Amniotic stem cell (primary cell): ENCODE measurements at regions not wholly inside any gene's neighbourhood (a gene's known extent, or its start where the extent isn't known, plus 50 kb on each side); places are given as distances from the start of the nearest gene placed in this dataset.
"Not testable (repeated sequence)": the region's sequence is repeated elsewhere in the genome, so short reads cannot be mapped to it uniquely, and the experiment has no call there.

Source experiments
- DNase-seq: peaks from one replicate; lab custom pipeline; 2025; lab: John Stamatoyannopoulos, UW

DNA sequence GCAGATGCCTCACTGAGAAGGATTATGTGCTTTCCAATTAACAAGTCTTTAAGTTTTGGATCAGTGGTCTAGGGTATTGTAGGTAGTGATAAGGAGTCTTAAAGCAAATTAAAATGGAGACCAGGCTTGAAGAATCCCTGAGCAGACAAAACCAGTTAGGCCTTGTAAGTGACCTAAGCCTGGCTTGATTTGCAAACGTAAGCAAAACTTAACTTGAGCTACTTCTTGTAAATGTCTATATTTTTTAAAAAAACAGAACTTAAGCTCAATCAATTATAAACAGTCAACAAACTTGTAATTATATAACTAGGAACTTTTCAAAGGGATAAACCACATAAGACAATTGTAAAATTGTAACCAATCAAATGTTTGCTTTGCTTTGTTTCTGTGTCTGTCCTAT, 72.7 kb upstream of the NALF2 start:
- DNase-seq: no peak

DNA sequence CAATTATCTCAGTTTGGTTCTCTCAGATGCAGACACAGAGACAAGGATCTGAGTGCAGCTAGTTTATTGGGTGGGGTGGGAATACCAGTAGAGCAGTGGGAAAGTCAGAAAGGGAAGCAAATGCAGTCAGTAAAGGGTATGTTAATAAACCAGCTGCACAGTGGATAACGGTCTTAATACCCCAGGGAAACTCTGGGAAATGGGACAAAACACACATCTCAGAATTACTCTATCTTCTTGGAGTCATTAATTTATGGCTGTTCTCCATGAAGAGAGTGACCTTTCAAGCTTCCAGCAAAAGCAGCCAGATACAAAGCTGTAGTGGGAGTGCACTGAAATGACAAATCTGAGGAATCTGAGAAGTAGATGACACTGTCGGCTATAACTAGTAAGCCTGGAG, 73.3 kb upstream of the NALF2 start:
- DNase-seq: no peak

DNA sequence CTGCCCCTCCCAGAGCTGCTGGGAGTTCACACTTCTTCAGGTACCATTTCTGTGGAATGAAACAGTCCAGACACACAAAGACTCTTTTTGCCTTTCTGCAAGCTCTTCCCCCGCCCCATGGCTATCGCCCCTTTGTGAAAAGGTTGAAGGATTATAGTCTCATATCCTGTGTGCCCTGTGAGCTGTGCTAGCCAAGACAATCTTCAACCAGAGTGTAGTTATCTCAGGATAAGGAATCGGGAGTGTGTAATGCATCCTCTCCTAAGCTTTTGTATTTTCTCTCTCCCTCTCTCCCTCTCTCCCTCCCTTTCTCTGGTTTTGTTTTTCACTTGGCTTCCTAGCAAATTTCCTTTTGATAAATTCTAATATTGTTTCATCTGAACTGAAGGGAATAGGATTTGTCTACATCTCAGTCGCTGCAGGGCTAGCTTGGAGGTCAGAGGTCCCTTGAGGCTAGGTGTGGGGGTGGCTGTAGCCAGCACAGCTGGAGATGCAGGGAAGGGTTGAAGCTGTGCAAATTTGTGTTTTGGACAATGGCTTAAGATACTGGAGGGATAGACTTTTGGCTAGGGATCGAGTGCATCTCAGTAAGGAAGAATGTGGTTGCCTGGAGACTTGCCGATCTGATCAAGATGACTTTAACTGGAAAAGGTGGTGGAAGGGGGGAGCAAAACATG, 74.6 kb upstream of the NALF2 start:
- DNase-seq: no peak

DNA sequence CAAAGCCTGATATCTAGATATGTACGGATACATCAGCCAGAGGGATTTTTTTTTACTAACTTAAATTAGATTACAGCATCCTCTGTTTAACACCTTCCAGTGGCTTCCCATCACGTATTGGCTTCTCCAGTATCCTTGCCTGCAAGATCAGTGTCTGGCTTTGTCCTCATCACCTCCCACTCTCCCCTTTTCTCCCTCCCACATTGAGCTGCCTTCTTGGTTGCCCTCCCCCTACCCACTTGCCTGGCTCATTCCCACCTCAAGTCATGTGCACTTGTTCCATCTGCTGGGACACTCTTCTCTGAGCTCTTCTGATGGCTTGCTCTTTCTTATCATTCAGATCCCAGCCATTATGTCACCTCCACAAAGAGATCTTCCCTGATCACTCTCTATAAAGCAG, 75.9 kb upstream of the NALF2 start:
- no peak for DNase-seq

DNA sequence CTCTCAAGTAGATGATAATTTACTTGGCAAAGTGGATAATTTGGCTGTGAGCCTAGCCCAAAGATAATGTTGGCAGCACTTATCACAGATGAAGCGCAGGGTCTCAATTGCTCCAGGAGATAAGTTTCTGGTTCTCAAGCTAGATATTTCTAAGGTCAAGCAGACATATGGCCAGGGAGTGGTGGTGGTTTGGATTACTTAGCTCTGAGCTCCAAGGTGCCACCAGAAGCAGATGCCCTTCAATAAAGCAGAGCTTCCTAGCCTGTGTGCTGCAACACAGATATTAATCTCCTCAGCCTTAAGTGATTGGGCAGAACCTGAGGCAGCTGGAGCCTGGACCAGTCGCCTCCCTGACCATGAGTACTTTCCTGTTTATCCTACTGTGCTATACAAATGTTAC, 79.2 kb upstream of the NALF2 start:
- no peak for DNase-seq

DNA sequence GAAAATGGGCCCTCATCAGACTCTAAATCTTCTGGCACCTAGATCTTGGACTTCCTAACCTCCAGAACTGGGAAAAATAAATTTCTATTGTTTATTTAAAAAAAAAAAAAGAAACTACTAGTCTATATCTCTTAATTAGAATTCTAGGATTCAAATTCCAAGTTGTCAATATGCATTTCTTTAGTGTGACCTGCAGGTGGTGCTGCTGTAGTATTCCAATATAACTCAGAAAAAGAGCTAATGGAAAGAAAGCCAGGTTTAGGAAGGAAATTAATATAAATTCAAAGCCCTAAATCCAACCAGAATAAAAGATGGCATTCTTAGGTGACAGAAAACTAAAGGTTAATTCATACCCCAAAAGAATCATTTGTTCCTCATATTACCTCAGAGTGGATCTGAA, 80.0 kb upstream of the NALF2 start:
- DNase-seq: no peak

DNA sequence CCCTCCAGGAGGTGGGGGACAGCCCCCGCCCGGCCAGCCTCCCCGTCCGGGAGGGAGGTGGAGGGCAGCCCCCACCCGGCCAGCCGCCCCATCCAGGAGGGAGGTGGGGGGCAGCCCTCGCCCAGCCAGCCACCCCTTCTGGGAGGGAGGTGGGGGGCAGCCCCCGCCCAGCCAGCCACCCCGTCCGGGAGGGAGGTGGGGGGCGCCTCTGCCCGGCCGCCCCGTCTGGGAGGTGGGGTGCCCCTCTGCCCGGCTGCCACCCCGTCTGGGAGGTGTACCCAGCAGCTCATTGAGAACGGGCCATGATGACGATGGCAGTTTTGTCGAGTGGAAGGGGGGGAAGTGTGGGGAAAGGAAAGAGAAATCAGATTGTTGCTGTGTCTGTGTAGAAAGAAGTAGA, 81.9 kb upstream of the NALF2 start:
- not testable (repeated sequence) for DNase-seq

DNA sequence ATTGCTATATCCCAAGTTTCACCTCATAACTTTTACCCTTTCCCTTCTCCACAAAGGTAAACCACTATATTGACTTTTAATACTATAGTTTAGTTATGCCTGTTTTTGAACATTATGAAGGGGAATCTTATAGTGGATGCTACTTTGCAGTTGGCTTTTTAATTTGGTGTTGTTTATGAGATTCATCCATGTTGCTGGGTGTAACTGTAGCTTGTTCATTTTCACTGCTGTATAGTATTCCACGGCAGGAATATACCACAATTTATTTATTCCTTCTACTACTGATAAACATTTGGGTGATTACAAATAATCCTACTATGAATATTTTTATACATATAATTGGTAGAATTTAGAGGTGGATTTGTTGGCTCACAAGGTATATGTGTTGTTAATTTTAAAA, 88.4 kb upstream of the NALF2 start:
- no peak for DNase-seq

DNA sequence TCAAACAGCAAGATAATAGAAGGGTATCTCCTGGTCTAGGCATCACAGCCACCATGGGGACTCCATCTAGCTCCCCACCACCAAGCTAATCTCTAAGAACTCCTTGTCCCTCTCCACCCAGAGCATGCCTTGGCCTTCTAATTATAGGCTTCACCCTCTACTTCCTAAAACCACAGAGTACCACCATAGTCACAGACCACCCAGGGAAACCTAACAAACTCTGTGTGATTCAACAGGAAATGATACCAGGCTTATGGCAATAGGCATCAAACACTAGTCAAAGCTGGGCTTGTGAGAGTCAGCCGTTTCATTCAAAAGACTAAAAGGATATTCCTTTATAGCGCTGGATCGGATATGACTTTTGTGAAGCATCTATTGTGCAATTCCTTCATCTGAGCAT, 91.5 kb upstream of the NALF2 start:
- DNase-seq: no peak

DNA sequence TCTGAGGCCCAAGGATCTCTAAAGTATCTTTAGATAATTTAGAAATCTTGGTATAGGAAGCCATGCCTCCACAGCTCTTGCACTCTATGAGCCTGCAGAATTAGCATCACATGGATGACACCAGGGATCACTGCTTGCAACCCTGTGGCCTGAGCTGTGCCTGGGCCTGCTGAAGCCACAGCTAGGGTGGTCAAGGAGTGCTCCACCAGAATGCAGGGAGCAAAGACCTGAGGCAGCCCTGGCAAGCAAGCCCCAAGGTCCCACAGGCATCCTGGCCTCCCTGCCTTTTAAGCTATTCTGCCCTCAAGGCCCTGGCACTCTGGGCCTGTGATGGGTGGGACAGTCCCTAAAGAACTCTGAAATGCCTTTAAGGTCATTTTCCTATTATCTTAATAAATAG, 105.2 kb upstream of the NALF2 start:
- DNase-seq: no peak

DNA sequence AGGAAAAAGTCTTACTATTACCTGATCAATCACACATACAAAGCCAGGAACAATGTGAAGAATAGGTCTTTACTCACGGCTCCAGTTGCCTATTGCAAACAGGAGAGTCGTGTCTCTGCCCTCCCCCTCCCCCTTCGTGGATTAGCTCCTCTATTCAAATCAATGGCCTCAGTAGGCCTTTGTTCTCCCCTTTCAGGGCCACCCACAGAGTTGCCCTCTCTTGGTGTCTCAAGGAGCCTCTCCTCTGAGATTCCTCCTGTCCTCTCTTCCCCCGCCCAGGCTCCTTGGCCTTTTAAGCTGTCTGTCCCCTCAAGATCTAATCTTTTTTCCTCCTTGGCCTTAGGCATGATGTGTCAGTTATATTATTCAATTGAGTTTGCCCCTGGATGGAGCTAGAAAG, 107.2 kb upstream of the NALF2 start:
- DNase-seq: no peak

DNA sequence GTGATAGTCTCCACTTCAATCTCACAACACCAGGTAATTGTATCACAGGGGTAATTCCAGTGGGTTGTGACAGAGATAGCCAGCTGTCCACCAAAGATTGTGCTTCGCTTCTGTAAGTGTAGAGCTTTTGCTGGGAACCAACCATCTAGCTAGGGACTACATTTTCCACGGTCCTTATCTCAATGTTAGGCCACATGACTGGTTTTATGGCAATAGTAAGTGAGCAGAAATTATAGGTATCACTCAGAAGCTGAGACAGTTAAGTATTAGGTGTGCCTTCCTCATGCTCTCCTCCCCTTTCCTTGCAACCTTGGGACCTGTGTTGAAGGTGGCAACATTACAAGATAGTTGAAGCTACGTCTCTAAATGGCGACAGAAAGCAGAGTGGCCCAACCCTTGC, 108.8 kb upstream of the NALF2 start:
- DNase-seq: no peak

DNA sequence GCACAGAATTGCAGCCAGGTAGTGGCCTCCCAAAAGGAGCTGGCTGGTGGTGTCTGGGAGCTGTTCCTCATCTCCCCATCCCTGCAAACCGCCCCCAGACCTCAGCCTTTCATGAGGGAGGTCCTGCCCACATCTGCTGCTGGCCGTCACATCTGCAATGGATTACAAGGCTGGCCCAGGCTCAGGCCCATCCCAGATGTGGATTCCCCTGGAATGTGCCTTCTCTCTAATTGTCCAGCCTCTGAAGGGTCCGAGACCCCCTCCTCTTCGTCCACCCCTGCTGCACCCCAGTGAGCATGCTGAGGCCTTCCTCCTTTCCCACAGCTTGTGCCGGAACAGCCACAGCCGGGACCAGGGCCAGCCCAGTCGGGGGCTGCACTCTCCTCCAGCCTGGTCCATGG, 115.0 kb upstream of the NALF2 start:
- no peak for DNase-seq

DNA sequence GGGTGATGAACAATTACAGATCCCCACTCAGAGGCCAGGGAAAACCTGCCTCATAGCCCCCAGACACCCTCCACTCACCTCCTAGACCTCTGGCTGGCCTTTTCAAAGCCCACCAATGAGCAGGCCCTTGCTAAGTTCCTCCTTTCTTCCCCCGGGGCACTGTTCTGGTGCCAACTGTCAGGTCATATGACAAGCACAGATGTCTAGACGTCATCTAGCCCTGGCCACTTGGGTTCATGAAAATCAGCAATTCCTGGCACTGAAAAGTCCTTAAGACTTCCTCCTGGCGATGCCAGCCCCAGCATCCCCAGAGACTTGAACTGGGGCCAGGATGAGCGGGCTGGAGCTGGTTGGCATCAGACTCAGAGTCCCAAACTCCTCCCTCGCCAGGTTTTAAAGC, 115.6 kb upstream of the NALF2 start:
- no peak for DNase-seq

DNA sequence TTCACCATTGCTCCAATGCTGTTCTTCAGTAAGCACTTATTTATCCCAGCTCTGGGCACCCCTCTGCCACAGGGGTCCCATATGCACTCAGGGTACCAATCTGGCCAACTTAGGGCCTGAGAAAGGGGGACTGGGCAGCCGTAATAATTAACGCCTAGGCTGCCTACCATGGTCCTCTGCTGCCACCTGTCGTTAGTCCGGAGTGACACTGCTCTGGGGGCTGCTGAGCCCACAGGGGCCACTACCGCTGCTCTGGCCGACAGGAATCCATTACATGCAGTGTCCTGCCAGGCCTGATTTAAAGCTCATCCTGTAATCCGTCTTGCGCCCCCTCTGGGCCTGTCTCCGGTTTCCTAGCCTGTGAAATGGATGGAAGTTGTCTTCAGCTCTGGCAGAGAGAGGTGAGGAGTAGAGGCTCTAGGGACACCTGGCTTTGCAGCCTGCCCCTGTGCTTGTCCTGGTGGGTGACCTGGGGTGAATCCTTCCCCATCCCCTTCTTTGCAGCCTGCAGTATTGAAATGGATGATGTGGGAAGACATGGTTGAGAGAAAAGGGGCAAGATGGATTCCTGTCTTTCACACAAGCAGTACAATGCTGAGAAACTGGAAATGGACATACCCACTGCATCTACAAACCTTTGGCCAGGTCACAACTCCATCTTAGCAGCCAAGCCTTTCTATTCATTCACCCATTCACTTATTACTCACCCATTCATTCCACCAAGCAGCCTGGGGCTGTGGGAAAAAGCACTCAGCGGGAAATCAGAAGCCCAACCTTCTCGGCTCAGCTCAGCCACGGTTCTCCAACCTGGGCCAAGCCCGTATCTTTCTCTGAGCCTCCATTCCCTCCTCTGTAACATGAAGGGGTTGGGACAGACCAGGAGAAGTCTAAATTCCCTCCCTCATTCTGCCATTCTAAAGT, 116.3 kb upstream of the NALF2 start:
- no peak for DNase-seq

DNA sequence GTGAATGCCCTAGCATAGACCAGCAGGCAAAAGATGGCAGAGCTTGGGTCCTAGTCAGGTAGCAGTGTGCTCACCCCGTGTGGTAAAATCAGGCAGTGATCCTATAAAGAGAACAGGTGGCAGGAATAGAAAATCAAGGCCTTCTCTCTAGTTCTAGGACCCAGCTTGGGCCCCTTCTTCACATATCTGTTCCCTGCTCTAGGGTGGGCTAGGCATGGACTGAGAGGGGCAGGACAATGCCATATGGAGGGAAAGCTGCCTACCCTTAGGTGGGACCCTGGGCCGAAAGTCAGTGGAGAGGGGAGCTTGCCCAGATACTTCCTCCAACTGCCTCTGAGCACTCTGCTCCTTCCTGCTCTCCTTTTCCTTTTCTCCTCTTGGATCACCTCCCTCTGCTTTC, 117.4 kb upstream of the NALF2 start:
- DNase-seq: no peak

DNA sequence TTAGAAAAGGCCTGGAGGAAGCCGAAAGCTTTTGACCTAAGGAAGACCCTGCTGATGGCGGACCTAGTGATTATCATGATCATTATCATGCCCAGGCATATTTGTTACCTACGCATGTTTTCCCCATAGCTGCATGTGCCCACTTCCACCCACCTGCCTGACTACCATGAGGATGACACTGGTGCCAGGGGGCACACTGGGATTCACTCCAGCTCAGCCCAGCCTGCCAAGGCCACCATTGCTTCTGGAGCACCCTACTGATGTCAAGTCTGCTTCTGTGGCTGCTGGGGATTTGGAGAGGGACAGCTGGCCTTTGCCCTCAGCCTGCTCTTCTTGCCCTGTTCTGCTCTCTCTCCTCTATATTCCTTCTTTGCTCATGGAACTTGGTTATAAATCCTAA, 124.7 kb upstream of the NALF2 start:
- DNase-seq: no peak

DNA sequence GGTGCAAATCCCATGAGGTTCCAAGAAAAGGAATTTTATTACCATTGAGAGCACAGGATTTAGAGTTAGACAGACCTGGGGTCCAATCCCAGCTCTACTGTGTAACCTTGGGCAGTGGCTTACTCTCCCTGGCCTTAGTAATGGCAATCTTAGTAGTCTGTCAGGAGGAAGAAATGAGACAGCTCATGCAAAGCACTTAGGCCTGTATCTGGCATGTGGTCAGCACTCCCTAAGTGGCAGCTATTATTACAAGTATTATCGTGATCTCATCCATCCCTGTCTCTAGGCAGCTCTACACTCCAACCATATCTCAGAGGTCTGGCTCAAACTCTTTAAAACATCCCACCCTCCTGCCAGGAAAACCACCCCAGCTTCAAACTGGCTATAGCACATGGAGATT, 129.6 kb upstream of the NALF2 start:
- DNase-seq: no peak

DNA sequence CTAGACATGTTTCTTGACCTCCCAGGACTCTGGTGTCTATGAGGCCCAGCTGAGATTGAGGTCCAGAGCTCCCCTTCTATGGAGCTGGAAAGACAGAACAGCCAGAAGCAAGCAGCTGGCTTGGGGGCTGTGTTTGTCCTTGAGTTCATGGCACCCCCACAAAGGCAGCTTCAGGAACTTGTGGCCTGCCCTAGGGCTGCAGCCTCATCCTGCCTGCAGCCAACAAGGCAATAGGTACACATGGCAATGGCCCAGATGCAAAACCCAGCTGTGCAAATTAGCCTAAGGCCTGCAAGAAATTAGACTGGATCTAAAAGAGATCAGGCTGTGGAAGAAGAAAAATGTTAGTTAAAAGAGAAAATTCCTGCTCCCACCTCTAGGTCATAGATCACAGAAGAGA, 131.7 kb upstream of the NALF2 start:
- no peak for DNase-seq

DNA sequence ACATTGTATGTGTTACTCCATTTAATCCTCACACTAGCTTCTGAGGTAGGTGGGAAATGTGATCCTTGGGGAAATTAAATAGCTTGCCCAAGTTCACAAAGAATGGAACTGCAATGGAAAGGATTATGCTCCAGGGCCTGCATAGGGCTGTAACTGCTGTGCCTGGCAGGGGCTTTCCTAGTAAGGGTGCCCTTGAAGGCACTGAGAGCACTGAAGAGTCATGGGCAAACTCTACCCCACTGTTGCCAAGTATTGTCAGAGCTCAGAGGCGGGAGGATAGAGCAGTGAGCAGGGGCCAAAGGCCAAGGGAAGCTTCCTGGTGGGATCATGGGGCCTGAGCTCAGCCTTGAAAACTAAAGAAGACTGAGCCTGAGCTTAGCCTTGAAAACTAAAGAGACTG, 133.0 kb upstream of the NALF2 start:
- no peak for DNase-seq

DNA sequence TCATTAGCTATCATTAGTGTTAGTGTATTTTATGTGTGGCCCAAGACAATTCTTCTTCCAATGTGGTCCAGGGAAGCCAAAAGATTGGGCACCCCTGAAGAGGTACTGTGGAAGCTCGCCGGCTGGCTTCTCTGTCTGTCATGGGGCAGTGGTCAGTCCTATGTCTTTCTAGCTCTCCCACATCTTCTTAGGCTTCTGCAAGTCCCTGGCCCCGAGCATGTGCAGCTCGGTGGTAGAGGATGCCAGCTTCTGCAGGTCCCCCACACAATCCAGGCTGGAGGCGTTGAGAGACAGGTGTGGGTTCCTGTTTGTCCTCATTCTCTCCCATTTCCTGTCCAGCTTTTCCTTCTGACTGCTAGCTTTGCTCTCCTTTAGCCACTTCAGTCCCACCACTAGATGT, 134.1 kb upstream of the NALF2 start:
- DNase-seq: no peak

DNA sequence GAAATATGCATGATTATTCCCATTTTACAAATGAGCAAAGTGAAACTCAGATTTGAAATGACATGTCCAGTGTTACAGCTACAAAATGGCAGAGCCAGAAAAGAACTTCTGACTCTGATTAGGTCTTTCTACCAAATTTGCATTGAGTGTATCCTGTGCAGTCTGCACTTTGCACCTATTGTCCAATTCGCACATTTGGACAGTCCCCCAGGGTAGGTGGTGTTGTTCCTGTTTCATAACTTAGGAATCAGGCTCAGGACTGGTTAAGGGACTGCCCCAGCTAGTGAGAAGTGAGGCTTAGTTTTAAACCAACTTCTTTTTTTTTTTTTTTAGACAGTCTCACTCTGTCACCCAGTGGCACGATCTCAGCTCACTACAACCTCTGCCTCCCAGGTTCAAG, 137.9 kb upstream of the NALF2 start:
- DNase-seq: no peak

DNA sequence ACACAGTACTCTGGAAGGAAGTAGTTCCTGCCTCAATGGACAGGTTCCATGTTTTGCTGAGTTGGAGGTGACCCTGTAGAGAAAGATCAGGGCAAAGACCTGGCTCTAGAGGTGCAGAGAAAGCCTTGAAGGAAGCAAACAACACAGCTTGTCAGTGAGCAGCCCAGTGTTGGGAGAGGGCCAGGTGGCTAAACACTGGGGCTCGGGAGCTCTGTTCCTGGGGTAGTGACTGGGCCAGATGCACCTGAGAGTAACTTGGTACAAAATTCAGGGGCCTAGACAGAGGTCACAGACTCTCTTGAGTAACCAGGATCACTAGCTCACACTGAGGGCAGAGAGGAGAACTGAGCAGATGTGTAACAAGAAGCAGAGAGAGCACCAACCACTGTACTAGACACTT, 138.4 kb upstream of the NALF2 start:
- DNase-seq: no peak

DNA sequence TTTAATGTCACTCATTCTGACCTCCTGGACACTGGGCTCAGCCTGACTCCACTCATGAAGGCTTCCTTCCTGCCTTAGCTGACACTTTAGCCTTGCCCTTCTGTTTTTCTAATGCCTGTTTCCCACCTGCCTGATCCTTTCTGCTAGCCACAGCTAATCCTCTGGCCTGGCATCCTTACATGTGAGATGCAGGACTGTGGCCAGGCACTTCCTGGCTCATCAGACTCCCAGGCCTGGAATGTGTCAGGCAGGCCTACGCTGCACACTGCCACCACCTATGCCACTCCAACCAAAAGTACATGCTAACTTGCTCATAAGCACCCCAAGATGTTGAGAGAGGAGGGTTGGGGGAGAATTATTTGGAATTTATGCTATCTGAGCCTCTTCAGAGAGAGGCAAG, 138.8 kb upstream of the NALF2 start:
- DNase-seq: no peak
